SK-N-SH (cell line): ENCODE measurements at regions not wholly inside any gene's neighbourhood (a gene's known extent, or its start where the extent isn't known, plus 50 kb on each side); places are given as distances from the start of the nearest gene placed in this dataset.

ENCODE experiments used
- CTCF ChIA-PET: fragments of 300-600, 350-600 bp; formaldehyde crosslinking; extraction: SDS; loops from one replicate; lab custom pipeline; 2021; lab: Yijun Ruan, JAX
- POLR2A ChIA-PET: fragments of 350-600 bp; sonication (Branson Sonifier 250); formaldehyde crosslinking; extraction: SDS; loops from one replicate; lab custom pipeline; 2020; ENCODE audit warnings: antibody characterized with exemption, inconsistent platforms; lab: Yijun Ruan, JAX
- DNase-seq: peaks from one replicate; pipeline ENCODE4 v3.0.0; 2012
- H2AFZ ChIP-seq: fragments of 200-600 bp; sonication (generic); 2 replicates; pipeline ENCODE4 v1.8.1; 2016; ENCODE audit warnings: antibody characterized with exemption, mild to moderate bottlenecking, low read depth
- H3F3A ChIP-seq: fragments of 200-600 bp; sonication (generic); replicated peaks from 2 replicates; pipeline ENCODE3; 2016; ENCODE audit warnings: antibody characterized with exemption, mild to moderate bottlenecking; ENCODE audit not compliant: insufficient read depth
- H3K27ac ChIP-seq, 2 experiments: fragments of 200-500 bp in 1 of 2; fragments of 200-600 bp in 1 of 2; sonication (Bioruptor generic) in 1 of 2; sonication (generic), shearing (Covaris generic) in 1 of 2; 2 replicates each; pipeline versions ENCODE4 v1.5.1 to v1.6.1; 2014 to 2016; ENCODE audit warnings: low read depth in 2 of 2, inconsistent platforms in 1 of 2, low read length in 1 of 2, mild to moderate bottlenecking in 1 of 2, mixed read lengths in 1 of 2
- H3K27me3 ChIP-seq: fragments of 200-600 bp; sonication (generic), shearing (Covaris generic); 2 replicates; pipeline ENCODE4 v1.6.1; 2016; ENCODE audit warnings: mixed run types; ENCODE audit not compliant: insufficient read depth
- H3K36me3 ChIP-seq, 2 experiments: fragments of 200-500 bp in 1 of 2; fragments of 200-600 bp in 1 of 2; sonication (Bioruptor generic) in 1 of 2; sonication (generic) in 1 of 2; replicated peaks in 1 of 2; 2 replicates each; pipeline versions ENCODE3 to v1.5.1; 2014 to 2016; ENCODE audit warnings: low read length in 1 of 2, mild to moderate bottlenecking in 1 of 2; ENCODE audit not compliant: insufficient read depth in 2 of 2, control insufficient read depth in 1 of 2
- H3K4me1 ChIP-seq, 2 experiments: fragments of 200-500 bp in 1 of 2; fragments of 200-600 bp in 1 of 2; sonication (Bioruptor generic) in 1 of 2; sonication (generic), shearing (Covaris generic) in 1 of 2; 2 replicates each; pipeline versions ENCODE4 v1.5.1 to v1.6.1; 2014 to 2016; ENCODE audit warnings: low read depth in 1 of 2, low read length in 1 of 2, mixed run types in 1 of 2; ENCODE audit not compliant: insufficient read depth in 2 of 2, control insufficient read depth in 1 of 2
- H3K4me2 ChIP-seq: fragments of 200-600 bp; sonication (generic), shearing (Covaris generic); 2 replicates; pipeline ENCODE4 v1.6.1; 2017; ENCODE audit warnings: mixed run types
- H3K4me3 ChIP-seq, 2 experiments: fragments of 200-500 bp in 1 of 2; fragments of 200-600 bp in 1 of 2; sonication (Bioruptor generic) in 1 of 2; sonication (generic), shearing (Covaris generic) in 1 of 2; 2 replicates each; pipeline versions ENCODE4 v1.5.1 to v1.8.1; 2014 to 2016; ENCODE audit warnings: low read depth in 2 of 2, inconsistent platforms in 1 of 2, low read length in 1 of 2, mild to moderate bottlenecking in 1 of 2, mixed read lengths in 1 of 2, moderate library complexity in 1 of 2
- H3K79me2 ChIP-seq: fragments of 200-600 bp; sonication (generic); 2 replicates; pipeline ENCODE4 v1.8.1; 2017; ENCODE audit warnings: mild to moderate bottlenecking; ENCODE audit not compliant: insufficient read depth
- H3K9ac ChIP-seq: fragments of 200-600 bp; sonication (generic); 2 replicates; pipeline ENCODE4 v1.6.1; 2017; ENCODE audit warnings: mixed run types
- H3K9me2 ChIP-seq: fragments of 200-600 bp; sonication (generic); 2 replicates; pipeline ENCODE4 v1.6.1; 2017; ENCODE audit warnings: mixed run types
- H3K9me3 ChIP-seq: fragments of 200-600 bp; sonication (generic); 2 replicates; pipeline ENCODE4 v1.6.1; 2017; ENCODE audit warnings: mixed run types, mild to moderate bottlenecking, moderate library complexity
- H4K20me1 ChIP-seq: fragments of 200-600 bp; sonication (generic); 2 replicates; pipeline ENCODE4 v1.6.1; 2017; ENCODE audit warnings: mild to moderate bottlenecking, mixed run types; ENCODE audit not compliant: insufficient read depth
- ELF1 ChIP-seq: IDR thresholded peaks from 2 replicates; pipeline ENCODE4 v1.4.0; 2012
- EP300 ChIP-seq, 2 experiments: IDR thresholded peaks; 2 replicates each; pipeline versions ENCODE4 v1.4.0 to v1.6.1; 2012; ENCODE audit warnings: borderline replicate concordance in 1 of 2, low read depth in 1 of 2, low read length in 1 of 2
- EZH2phosphoT487 ChIP-seq: fragments of 200-600 bp; sonication (generic); IDR thresholded peaks from 2 replicates; pipeline ENCODE4 v1.6.1; 2017; ENCODE audit warnings: low read depth, mixed run types, mild to moderate bottlenecking, antibody characterized with exemption, moderate library complexity, borderline replicate concordance
- FOXJ3 ChIP-seq: sonication (generic); formaldehyde crosslinking; IDR thresholded peaks from 2 replicates; pipeline ENCODE4 v1.5.1; 2020; ENCODE audit warnings: mild to moderate bottlenecking, missing genetic modification reagents
- FOXM1 ChIP-seq: IDR thresholded peaks from 2 replicates; pipeline ENCODE4 v1.4.0; 2012; ENCODE audit warnings: low read depth, mild to moderate bottlenecking
- JUND ChIP-seq: IDR thresholded peaks from 2 replicates; pipeline ENCODE4 v1.4.0; 2012
- MAX ChIP-seq: IDR thresholded peaks from 2 replicates; pipeline ENCODE4 v1.4.0; 2012; ENCODE audit warnings: low read depth
- MEF2A ChIP-seq: IDR thresholded peaks from 2 replicates; pipeline ENCODE4 v1.4.0; 2012; ENCODE audit warnings: low read depth, borderline replicate concordance
- MXI1 ChIP-seq: IDR thresholded peaks from 2 replicates; pipeline ENCODE4 v1.6.1; 2012; ENCODE audit warnings: mild to moderate bottlenecking, low read depth, low read length, improper control_type of control experiment
- NFIC ChIP-seq: IDR thresholded peaks from 2 replicates; pipeline ENCODE4 v1.4.0; 2012; ENCODE audit warnings: borderline replicate concordance
- NRF1 ChIP-seq: IDR thresholded peaks from 2 replicates; pipeline ENCODE4 v1.6.1; 2012; ENCODE audit warnings: low read depth, mild to moderate bottlenecking, low read length
- POLR2AphosphoS5 ChIP-seq: IDR thresholded peaks from 2 replicates; pipeline ENCODE4 v1.6.1; 2012; ENCODE audit warnings: low read depth, low read length
- RCOR1 ChIP-seq: fragments of 150-350 bp; IDR thresholded peaks from 2 replicates; pipeline ENCODE4 v1.6.1; 2017; ENCODE audit warnings: antibody characterized with exemption, low read length
- RXRA ChIP-seq: IDR thresholded peaks from 2 replicates; pipeline ENCODE4 v1.4.0; 2012; ENCODE audit warnings: low read depth, mild to moderate bottlenecking, borderline replicate concordance
- SIN3A ChIP-seq: IDR thresholded peaks from 2 replicates; pipeline ENCODE4 v1.6.1; 2012; ENCODE audit warnings: low read depth, mild to moderate bottlenecking, low read length, moderate library complexity, borderline replicate concordance
- SMC3 ChIP-seq: IDR thresholded peaks from 2 replicates; pipeline ENCODE4 v1.6.1; 2012; ENCODE audit warnings: low read depth, low read length, improper control_type of control experiment
- TAF1 ChIP-seq: IDR thresholded peaks from 2 replicates; pipeline ENCODE4 v1.6.1; 2012; ENCODE audit warnings: low read depth, mild to moderate bottlenecking, low read length, moderate library complexity, borderline replicate concordance
- YY1 ChIP-seq: IDR thresholded peaks from 2 replicates; pipeline ENCODE4 v1.4.0; 2012; ENCODE audit warnings: low read depth, mild to moderate bottlenecking
- WGBS: methylation state at CpG from one replicate; pipeline ENCODE4 v1.1.6; 2017; ENCODE audit warnings: low lambda C conversion rate; 5-methylcytosine and 5-hydroxymethylcytosine counted together
- TF ChIP-seq, protein P1 (sequence below): fragments of 150-350 bp; IDR thresholded peaks from 2 replicates; pipeline ENCODE4 v1.6.1; 2017; ENCODE audit warnings: antibody characterized with exemption, low read length, low read depth, borderline replicate concordance
- TF ChIP-seq, protein P2 (sequence below): IDR thresholded peaks from 2 replicates; pipeline ENCODE4 v1.4.0; 2012; ENCODE audit warnings: low read depth, borderline replicate concordance
- TF ChIP-seq, protein P3 (sequence below): IDR thresholded peaks from 2 replicates; pipeline ENCODE4; 2012

DNA sequence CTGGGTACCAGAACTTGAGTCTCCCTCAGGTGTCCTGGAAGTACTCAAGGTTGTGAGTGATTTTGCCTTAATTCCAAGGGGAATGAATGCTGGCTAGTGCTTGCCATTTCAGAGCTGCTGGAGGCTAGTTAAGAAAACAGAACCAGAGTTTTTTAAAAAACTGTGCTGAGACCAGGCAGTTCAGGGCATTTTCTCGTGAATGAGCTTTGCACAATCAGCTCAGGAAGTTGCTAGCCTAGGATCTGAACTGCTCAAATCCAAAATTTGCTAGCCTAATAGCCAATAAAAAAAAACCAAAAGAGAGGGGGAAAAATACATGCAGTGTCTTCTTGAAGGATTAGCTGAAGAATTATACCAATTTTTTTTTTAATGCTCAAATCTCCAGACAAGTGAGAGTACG lies 292.7 kb downstream of the FBXW7 start (continued):
- no peak for TF ChIP-seq TAF1

- Histone ChIP-seq H3K9ac (no peak overlapping the region), H3K4me2 (no peak overlapping the region), H3K4me1 (no peaks in the 10 kb centered on the region; a peak in 1 of 4 replicates), H3K36me3 (no peaks in the 10 kb centered on the region), H3K9me2 (no peaks in the 10 kb centered on the region), H3K27me3 (no peaks in the 10 kb centered on the region), H4K20me1 (no peaks in the 10 kb centered on the region), H2AFZ (no peak overlapping the region), H3K27ac (no peak overlapping the region), H3K79me2 (no peaks in the 10 kb centered on the region), H3K9me3 (no peaks in the 10 kb centered on the region), H3K4me3 (no peak overlapping the region), H3F3A (no peaks in the 10 kb centered on the region)
- CTCF ChIA-PET: interaction anchor here (1.1 kb wide), 1 partner anchor 17 kb away, joined by 3 read pairs; no protein-coding TSS in a partner anchor
- WGBS: 77% methylated on average over 1 of the region's 1 CpG
- DNase-seq: no peak
- POLR2A ChIA-PET: no interaction called here
- TF ChIP-seq NFIC: no peak
- TF ChIP-seq JUND: no peak
- TF ChIP-seq MAX: no peak
- no peak for TF ChIP-seq EZH2phosphoT487
- TF ChIP-seq SMC3: no peak
- no peak for TF ChIP-seq SIN3A
- TF ChIP-seq YY1: no peak
- TF ChIP-seq POLR2AphosphoS5: no peak
- TF ChIP-seq, protein P1, sequence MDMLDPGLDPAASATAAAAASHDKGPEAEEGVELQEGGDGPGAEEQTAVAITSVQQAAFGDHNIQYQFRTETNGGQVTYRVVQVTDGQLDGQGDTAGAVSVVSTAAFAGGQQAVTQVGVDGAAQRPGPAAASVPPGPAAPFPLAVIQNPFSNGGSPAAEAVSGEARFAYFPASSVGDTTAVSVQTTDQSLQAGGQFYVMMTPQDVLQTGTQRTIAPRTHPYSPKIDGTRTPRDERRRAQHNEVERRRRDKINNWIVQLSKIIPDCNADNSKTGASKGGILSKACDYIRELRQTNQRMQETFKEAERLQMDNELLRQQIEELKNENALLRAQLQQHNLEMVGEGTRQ: no peak
- no peak for TF ChIP-seq EP300 (IDR thresholded peaks at IDR 0.05; ENCODE audit: borderline replicate concordance in 1 of 2, low read depth in 1 of 2, low read length in 1 of 2)
- TF ChIP-seq NRF1: no peak
- TF ChIP-seq FOXM1: no peak
- TF ChIP-seq ELF1: no peak
- no peak for TF ChIP-seq MXI1
- no peak for TF ChIP-seq RXRA
- TF ChIP-seq MEF2A: no peak
Measured at GRCh38 chr4:152240232-152240631, 295.7 kb downstream of the FBXW7 start.

GRCh38 chr4:152239216-152239615 lies 296.7 kb downstream of the FBXW7 start:
- Histone ChIP-seq H3K27ac (no peak overlapping the region), H3K9ac (no peak overlapping the region), H2AFZ (no peak overlapping the region), H3K4me1 (no peaks in the 10 kb centered on the region; a peak in 1 of 4 replicates), H3K9me3 (no peaks in the 10 kb centered on the region), H3K27me3 (no peaks in the 10 kb centered on the region), H3K79me2 (no peaks in the 10 kb centered on the region), H3K9me2 (no peaks in the 10 kb centered on the region), H3K4me2 (no peak overlapping the region), H3K36me3 (no peaks in the 10 kb centered on the region), H3K4me3 (no peak overlapping the region)
- ChIA-PET POLR2A (no interaction called here), CTCF (interaction anchor here (0.7 to 1.1 kb wide), 2 partner anchors 18 kb away, joined by 3 read pairs; no protein-coding TSS in a partner anchor)
- DNase-seq: no peak
- TF ChIP-seq, protein P2, sequence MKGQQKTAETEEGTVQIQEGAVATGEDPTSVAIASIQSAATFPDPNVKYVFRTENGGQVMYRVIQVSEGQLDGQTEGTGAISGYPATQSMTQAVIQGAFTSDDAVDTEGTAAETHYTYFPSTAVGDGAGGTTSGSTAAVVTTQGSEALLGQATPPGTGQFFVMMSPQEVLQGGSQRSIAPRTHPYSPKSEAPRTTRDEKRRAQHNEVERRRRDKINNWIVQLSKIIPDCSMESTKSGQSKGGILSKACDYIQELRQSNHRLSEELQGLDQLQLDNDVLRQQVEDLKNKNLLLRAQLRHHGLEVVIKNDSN: no peak
- TF ChIP-seq SMC3 (no peak), ELF1 (no peak), FOXM1 (no peak), MAX (no peak), RCOR1 (no peak), FOXJ3 (CRISPR knock-in tag) (no peak), MXI1 (no peak), RXRA (no peak), SIN3A (no peak), YY1 (no peak), JUND (no peak)
- TF ChIP-seq, protein P3, sequence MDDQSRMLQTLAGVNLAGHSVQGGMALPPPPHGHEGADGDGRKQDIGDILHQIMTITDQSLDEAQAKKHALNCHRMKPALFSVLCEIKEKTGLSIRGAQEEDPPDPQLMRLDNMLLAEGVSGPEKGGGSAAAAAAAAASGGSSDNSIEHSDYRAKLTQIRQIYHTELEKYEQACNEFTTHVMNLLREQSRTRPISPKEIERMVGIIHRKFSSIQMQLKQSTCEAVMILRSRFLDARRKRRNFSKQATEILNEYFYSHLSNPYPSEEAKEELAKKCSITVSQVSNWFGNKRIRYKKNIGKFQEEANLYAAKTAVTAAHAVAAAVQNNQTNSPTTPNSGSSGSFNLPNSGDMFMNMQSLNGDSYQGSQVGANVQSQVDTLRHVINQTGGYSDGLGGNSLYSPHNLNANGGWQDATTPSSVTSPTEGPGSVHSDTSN: no peak
- TF ChIP-seq, all 33 proteins: peak for 0
- H4K20me1 ChIP-seq: no peaks in the 10 kb centered on the region
- H3F3A ChIP-seq: no peaks in the 10 kb centered on the region
